HK-2 (cell line): ENCODE measurements at regions not wholly inside any gene's neighbourhood (a gene's known extent, or its start where the extent isn't known, plus 50 kb on each side); places are given as distances from the start of the nearest gene placed in this dataset.

ENCODE experiments used
- DNase-seq: peaks from one replicate; pipeline ENCODE4 v3.0.0-alpha.2; 2018; ENCODE audit not compliant: unreplicated experiment

- no peak for DNase-seq
Measured at GRCh38 chr6:94376876-94377275, 957.5 kb upstream of the EPHA7 start.

GRCh38 chr6:94372229-94372628, 952.9 kb upstream of the EPHA7 start:
- no peak for DNase-seq

- DNase-seq = no peak
Measured at GRCh38 chr6:94367316-94367715, 948.0 kb upstream of the EPHA7 start.

GRCh38 chr6:94362061-94362864, 942.9 kb upstream of the EPHA7 start:
- DNase-seq = no peak

GRCh38 chr6:94361304-94362060, 942.1 kb upstream of the EPHA7 start:
- DNase-seq = no peak

GRCh38 chr6:94357381-94357980, 938.1 kb upstream of the EPHA7 start:
- DNase-seq = no peak

- no peak for DNase-seq
Measured at GRCh38 chr6:94350833-94351232, 931.5 kb upstream of the EPHA7 start.

GRCh38 chr6:94349227-94349626, 929.9 kb upstream of the EPHA7 start:
- no peak for DNase-seq

- no peak for DNase-seq
Measured at GRCh38 chr6:94344866-94345265, 925.5 kb upstream of the EPHA7 start.

GRCh38 chr6:94341173-94341572, 921.8 kb upstream of the EPHA7 start:
- DNase-seq = no peak

GRCh38 chr6:94323853-94324252, 904.5 kb upstream of the EPHA7 start:
- peak; percentile 7 for DNase-seq

- no peak for DNase-seq
Measured at GRCh38 chr6:94300424-94301144, 881.2 kb upstream of the EPHA7 start.

GRCh38 chr6:94289131-94289530, 869.8 kb upstream of the EPHA7 start:
- DNase-seq = no peak

GRCh38 chr6:94278146-94278545, 858.8 kb upstream of the EPHA7 start:
- no peak for DNase-seq

GRCh38 chr6:94272327-94272726, 853.0 kb upstream of the EPHA7 start:
- DNase-seq = no peak

- no peak for DNase-seq
Measured at GRCh38 chr6:94270091-94270948, 851.0 kb upstream of the EPHA7 start.

GRCh38 chr6:94269256-94269655, 849.9 kb upstream of the EPHA7 start:
- no peak for DNase-seq

- DNase-seq = no peak
Measured at GRCh38 chr6:94260765-94261164, 841.4 kb upstream of the EPHA7 start.

GRCh38 chr6:94254689-94255088, 835.3 kb upstream of the EPHA7 start:
- no peak for DNase-seq

- no peak for DNase-seq
Measured at GRCh38 chr6:94251878-94252277, 832.5 kb upstream of the EPHA7 start.

GRCh38 chr6:94245395-94245794, 826.0 kb upstream of the EPHA7 start:
- DNase-seq = no peak
